ENCODE measurements at regions not wholly inside any gene's neighbourhood (a gene's known extent, or its start where the extent isn't known, plus 50 kb on each side); places are given as distances from the start of the nearest gene placed in this dataset.

GRCh38 chr19:29290853-29291252, 77.9 kb upstream of the UQCRFS1 start:
- TF ChIP-seq ZFX (IDR thresholded peaks at IDR 0.05; ENCODE audit: borderline replicate concordance) (no peak), CTCF (IDR thresholded peaks at IDR 0.05) (no peak)
- no peak overlapping the region for H3K27ac ChIP-seq

- TF ChIP-seq ZFX (IDR thresholded peaks at IDR 0.05; ENCODE audit: borderline replicate concordance) (no peak), CTCF (IDR thresholded peaks at IDR 0.05) (no peak)
- no peak overlapping the region for H3K27ac ChIP-seq
Observed at GRCh38 chr19:29292153-29292552, 79.2 kb upstream of the UQCRFS1 start.

GRCh38 chr19:29292562-29292961, 79.6 kb upstream of the UQCRFS1 start:
- TF ChIP-seq CTCF (IDR thresholded peaks at IDR 0.05): no peak
- no peak for TF ChIP-seq ZFX (IDR thresholded peaks at IDR 0.05; ENCODE audit: borderline replicate concordance)
- H3K27ac ChIP-seq: no peak overlapping the region

GRCh38 chr19:29293292-29293691, 80.3 kb upstream of the UQCRFS1 start:
- no peak overlapping the region for H3K27ac ChIP-seq
- TF ChIP-seq ZFX (IDR thresholded peaks at IDR 0.05; ENCODE audit: borderline replicate concordance): no peak
- TF ChIP-seq CTCF (IDR thresholded peaks at IDR 0.05): no peak

- no peak overlapping the region for H3K27ac ChIP-seq
Observed at GRCh38 chr19:29293736-29294342, 80.9 kb upstream of the UQCRFS1 start.

GRCh38 chr19:29294343-29294811, 81.4 kb upstream of the UQCRFS1 start:
- TF ChIP-seq CTCF (IDR thresholded peaks at IDR 0.05): no peak
- TF ChIP-seq ZFX (IDR thresholded peaks at IDR 0.05; ENCODE audit: borderline replicate concordance): no peak
- no peak overlapping the region for H3K27ac ChIP-seq

More at GRCh38 chr19:29293736-29294342, 80.9 kb upstream of the UQCRFS1 start:
- TF ChIP-seq ZFX (IDR thresholded peaks at IDR 0.05; ENCODE audit: borderline replicate concordance) (no peak), CTCF (IDR thresholded peaks at IDR 0.05) (no peak)

- no peak for TF ChIP-seq ZFX (IDR thresholded peaks at IDR 0.05; ENCODE audit: borderline replicate concordance)
- no peak for TF ChIP-seq CTCF (IDR thresholded peaks at IDR 0.05)
- H3K27ac ChIP-seq: no peak overlapping the region
Observed at GRCh38 chr19:29295285-29295684, 82.3 kb upstream of the UQCRFS1 start.

Measured in 22Rv1 (cell line).